ENCODE measurements at regions not wholly inside any gene's neighbourhood (a gene's known extent, or its start where the extent isn't known, plus 50 kb on each side); places are given as distances from the start of the nearest gene placed in this dataset.
"Not testable (repeated sequence)": the region's sequence is repeated elsewhere in the genome, so short reads cannot be mapped to it uniquely, and the experiment has no call there.

DNA sequence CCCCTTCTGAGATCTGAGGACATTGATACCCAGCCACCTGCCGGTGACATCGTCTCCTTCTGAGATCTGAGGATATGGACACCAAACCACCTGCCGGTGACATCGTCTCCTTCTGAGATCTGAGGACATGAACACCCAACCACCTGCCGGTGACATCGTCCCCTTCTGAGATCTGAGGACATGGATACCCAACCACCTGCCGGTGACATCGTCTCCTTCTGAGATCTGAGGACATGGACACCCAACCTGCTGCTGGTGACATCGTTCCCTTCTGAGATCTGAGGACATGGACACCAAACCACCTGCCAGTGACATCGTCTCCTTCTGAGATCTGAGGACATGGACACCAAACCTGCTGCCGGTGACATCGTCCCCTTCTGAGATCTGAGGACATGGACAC is 396.1 kb upstream of the TNRC6C start:
- DNase-seq, result not testable (repeated sequence)

DNA sequence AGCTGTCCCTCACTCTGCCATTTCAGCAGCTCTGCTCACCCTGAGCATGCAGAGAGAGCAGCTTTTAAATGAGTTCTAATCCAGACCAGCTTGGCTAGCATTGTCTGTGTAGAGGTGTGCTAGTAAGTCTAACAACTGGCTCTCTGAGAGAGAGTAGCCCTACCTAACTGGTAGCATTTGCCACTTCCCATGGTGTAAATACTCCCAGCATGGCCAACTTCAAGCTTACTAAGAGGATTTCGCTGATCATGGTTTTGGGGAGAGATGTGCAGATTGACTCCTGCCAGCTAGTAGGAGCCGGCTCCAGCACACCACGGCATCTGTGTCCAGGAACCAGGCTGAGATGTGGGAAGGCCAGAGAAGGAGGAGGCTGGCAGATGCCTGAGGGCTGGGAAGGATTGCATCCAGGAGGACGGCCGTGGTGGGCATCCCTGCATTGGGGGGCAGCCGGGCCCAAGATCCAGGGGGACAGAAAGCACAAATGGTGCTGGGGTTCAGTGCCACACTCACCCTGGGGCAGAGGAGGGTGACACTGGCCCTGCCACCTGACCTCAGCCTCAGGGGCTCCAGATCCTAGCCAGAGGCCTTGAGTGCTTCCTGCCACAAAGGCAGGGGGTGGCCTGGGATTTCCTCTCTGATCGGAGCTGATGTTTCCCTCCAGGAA is 394.9 kb upstream of the TNRC6C start:
- DNase-seq, result no peak

DNA sequence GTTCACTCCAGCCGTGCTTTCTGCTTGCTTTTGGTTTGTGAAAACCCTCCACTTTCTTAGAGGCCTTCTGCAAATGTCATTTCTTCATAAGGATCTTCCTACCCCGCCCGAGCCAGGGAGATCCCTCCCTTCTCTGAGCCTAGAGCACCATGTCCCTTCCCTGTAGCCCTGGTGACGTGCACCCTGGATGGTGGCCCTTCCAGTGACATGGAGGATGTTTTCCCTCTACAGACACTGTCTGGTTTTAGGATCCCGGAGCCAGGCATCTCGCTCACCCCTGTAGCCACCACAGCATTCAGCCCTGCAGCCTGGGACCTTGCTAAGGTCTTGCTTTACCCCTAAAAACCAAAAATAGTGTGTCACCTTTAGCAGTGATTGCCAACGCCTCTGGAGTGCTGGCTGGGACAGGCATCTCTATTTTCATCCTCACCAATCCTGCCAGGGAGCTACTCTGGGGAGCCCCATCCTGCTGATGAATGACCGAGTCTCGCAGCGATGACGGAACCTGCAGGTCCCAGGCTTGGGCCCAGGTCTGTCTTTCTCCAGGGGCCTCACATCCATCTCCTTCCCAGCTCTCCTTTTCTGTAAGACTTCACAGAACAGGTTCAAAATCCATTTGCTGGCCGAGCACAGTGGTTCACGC is 394.1 kb upstream of the TNRC6C start:
- no peak for DNase-seq

DNA sequence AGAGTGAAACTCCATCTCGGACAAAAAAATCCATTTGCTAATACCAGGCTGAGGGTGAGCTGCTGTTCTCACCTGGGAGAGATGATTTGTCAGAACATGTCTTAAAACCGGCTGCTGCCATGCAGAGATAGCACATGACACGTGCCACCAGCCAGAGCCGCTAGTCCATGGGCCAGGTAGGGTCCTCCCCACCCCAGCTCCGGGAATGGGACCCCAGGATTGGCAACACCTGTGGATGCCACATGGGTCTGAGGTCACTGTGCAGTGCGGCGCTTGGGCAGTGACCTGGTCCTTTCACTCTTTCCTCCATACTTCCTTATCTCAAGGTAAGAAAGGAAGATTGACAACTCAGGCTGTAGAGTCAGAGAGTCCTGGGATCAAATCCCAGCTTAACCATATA is 393.3 kb upstream of the TNRC6C start:
- DNase-seq, result no peak

DNA sequence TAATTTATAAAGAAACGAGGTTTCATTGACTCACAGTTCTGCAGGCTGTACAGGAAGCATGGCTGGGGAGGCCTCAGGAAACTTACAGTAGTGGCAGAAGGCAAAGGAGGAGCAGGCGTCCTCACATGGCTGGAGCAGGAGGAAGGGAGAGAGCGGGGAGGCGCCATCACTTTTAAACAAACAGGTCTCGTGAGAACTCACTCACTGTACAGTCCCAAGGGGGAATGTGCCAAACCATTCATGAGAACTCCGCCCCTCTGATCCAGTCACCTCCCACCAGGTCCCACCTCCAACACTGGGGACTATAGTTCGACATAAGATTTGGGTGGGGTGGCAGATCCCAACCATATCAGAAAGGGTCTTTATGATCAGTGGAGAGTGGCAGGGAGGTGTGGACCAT is 392.4 kb upstream of the TNRC6C start:
- DNase-seq, result no peak

DNA sequence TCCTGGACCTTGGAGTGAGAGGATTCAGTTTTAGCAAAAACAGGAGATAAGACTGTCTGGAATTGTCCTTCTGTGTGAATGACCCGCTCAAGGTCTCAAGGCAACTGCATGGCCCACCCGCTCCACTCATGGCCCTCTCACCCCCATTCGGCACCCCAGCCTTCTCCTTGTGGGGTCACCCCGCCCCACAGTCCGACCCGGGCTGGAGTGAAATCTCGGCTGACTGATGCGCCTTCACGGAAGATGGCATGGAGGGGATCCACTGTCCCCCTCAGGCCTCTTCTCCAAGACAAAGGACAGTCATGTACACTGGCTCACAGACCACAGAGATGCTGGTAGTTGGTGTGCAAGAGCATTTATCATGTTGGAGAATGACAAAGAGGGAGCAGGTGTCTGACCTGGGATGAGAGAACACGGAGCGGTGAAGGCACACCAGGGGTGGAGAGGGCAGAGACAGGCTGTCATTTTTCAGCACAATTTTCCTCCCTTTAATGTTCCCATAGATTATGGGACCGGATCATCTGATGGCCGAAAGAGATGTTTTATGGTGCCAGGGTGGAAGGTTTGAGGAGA is 391.9 kb upstream of the TNRC6C start:
- DNase-seq, result no peak

DNA sequence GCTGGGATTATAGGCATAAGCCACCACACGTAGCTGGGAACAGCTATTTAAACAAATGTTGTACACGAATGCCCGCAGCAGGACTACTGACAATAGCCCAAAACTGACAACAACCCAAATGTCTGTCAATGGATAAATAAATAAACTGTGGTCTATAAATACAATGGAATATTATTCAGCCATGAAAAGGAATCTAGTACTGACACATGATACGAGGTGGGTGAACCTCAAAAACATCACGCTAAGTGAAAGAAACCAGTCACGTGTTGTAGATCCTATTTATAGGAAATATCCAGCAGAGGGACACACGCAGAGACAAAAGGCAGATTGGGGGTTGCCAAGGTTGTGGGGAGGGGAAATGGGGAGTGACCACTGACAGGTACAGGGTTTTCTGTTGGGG is 390.0 kb upstream of the TNRC6C start:
- no peak for DNase-seq

DNA sequence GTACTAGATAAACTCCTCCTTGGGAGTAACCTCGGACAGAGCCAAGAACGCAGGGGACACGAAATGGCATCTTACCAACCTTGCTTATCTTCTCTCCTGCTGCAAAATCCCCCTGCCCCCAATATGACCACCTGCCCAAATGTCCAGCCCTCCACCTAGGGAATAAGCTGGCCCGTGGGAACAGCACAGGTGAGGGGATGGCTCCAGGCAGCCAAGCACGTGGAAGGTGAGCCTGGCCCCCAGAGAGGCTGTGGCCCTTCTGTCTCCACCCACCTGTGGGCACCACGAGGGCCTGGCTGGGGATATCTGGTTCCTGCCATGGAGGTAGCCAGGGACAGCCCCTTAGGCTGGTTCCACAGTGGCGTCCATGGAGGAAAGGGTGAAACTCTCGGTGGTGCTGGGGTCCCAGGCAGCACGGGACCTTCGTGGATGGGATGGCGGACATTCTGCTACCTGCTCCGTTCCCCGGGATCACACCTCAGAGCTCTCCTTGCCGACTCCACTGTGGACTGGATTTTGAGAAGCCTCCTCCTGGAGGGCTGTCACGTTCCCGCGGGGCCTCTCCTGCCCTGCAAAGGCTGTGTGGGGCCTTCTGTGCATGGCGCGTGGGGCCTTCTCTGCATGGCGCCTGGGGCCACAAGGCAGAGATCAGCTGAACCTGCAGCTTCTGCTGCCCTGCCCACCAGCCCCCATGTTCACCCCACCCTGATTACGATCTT is 388.5 kb upstream of the TNRC6C start:
- DNase-seq, result no peak

DNA sequence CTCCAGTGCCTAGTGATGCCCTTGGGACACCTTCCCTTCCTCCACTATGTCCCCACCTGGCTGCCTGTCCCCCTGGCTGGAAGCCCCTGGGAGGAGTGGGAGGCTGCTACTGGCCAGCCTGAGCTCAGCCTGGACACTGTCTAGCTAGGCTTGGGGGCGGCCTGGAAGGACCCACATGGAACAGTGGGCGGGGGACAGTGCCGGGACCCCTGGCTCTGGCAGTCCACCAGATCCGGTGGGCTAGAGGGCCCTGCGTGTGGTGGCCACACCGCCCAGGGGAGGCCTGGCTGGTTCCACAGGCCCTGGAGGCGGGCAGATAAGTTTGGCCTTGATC is 388.0 kb upstream of the TNRC6C start:
- DNase-seq, result no peak

DNA sequence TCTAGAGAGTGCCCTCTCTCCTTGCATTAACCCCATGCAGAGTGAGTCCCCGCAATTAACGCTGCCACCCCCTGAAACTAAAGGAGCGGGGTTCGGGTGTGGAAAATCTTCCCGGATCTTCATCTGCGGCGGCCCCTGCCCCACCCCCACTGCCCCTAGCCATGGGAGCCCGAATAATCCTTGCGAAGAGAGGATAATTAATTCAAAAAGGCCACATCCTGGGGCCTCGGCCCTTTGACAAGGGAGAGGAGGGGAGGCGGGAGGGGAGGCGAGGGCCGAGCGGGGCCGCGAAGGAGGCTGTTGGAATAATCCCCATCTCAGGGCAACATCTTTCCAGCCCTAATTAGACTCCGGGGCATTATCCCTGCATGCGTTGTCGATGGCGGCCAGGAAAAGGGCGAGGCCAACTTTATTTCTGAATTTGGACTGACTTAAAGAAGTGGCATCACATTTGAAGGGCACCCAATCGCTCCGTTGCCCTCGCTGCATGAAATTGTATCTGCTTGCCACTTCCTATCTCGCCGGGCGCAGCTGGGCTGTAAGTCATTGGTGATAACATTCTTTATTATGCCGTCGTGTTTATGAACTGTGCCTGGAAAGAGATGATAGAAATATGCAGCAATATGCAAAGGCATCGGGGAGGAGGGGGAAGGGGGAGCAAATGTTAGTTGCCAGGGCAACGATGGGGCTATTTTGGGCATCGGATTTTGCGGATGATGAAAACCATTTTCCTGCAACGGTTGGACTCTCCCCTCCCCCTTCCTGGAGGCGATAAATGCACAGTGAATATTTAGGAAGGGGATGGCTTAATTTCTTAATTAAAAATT is 387.1 kb upstream of the TNRC6C start:
- peak; percentile 32 for DNase-seq

DNA sequence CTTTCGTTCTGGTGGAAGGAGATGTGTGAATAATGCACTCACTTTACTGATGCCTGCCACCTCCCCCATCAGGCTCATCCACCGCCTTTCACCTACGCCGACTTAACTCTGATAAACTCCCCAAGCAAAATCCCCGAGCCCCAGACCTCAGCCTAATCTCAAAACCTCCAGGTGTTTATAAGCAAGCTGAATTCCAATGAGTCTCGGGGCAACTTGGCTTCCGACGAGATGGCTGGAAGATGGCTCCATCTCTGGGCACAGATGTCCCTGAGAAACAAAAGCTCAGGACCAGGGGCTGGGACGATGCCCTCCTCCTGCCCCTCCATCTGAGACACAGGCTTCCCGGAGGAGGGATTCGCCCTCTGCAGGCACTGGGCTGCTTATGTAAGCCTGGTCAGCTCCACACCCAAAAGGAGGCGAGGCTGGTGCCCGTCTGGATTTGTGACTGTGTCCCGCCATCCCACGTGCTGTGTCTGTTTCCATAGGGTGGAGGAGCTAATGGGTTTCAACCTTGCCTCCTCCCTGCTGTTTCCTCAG is 386.4 kb upstream of the TNRC6C start:
- no peak for DNase-seq

DNA sequence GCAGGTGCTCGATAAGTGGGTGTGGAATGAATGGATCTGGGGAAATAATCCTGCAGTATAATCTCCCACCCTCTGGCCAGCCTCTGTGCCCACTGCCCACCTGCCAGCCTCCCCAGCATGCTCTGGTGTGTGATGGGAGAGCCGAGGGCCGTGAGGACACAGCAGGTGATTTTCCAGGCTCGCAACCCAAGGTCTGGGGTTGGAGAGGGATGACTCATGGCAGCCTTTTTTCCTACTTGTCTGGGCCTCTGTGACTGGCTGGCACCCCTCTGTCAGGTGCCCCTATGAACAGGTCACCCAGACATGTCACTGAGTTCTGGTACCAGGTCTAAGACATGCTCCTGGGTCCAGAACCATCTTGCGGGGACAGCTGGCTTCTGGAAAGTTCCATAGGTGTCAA is 385.7 kb upstream of the TNRC6C start:
- no peak for DNase-seq

DNA sequence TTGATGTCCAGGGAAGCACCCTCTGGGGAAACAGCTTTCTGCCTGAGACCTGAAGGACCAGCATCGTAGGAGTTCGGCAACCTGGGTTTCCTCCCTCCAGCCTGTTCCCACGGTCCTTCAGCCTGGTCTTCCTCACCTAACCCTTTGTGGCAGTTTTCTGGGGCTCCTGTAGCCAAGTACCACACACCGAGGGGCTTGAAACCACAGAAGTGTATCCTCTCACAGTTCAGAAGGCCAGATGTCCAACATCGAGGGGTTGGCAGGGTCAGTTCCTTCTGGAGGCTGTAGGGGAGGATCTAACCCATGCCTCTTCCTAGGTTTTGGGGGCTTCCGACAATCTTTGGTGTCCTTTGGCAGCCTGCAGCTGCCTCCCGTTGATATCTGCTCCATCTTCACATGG is 381.0 kb upstream of the TNRC6C start:
- DNase-seq, result no peak

DNA sequence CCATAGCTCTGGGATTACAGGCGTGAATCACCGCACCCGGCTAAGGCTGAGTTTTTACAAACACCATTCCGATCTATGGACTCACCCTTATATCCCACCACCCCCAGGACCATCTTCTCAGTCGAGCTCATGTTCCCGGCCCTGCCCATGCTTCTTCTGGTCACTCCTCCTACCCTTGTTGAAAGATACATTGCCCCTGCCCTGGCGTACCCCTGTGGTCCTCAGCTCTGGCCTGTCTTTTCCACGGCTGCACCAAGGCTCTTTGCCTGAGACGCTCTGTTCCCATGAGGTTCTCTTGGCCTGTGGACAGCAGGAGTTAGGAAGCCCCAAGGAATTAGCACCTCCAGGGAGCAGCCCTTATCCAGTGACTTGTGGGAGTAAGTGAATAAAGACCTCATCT is 379.4 kb upstream of the TNRC6C start:
- DNase-seq, result no peak

DNA sequence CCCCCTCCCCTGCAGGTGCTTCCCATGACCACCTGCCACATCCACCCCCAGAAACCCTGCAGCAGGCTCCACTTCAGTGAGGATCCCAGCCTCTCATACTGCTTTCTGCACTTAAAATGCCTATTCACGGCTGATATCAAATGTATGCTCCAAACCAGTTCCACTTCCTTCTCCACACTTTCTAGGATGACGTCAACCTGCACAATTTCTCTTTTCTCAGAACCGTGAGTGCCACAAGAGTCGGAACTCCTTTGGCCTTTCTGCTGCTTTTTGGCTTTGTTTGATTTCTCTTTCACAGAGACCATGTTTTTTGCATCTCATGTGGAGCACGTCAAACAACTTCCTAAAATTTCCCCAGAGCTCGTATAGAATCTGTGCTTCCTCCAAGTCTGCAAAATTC is 378.8 kb upstream of the TNRC6C start:
- peak; percentile 38 for DNase-seq

DNA sequence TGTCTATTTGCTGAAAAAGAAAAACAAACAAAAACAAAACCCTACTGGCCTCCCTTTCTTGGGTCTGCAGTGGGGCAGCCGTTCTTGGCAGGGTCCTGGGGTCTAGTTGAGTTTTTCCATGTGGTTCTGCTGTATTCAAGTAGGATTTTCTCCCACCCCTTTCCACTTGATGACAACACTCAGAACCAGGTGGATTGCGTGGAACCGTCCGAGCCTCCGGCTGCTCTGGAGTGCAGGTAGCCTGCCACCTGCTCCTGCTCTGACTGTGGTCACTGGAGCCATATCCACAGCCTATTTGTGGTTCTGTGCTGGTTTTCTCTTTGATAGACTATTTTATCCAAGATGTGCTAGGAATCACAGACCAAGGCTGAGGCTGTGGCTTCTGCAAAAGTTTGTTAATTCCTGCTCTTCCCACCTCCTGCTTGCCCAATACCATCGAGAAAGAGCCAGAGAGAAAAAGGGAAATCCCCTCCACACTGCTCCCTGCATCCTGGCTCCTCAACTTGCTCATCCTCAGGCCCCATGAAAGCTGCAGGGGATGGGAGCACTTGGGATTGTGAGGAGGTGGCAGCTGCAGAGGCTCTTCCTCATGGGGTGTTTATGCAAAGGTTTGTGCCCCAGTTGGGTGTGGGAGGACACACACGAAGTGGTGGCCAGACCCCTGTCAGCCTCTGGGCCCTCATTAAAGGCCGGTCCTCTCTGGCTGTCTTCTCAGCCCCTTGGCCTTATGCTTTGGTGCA is 377.8 kb upstream of the TNRC6C start:
- no peak for DNase-seq

DNA sequence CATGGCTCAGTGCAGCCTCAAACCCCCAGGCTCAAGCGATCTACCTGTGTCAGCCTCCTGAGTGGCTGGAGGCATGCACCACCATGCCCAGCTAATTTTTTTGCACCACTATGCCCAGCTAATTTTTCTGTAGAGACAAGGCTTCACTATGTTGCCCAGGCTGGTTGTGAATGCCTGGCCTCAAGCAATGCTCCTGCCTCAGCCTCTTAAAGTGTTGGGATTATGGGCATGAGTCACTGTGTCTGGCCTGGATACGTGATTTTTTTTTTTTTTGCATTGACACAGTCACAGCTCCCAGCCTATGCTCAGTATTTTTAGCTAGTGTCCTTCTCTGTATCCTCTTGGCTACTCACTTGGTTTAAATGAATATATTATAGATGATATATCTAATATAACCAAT is 377.0 kb upstream of the TNRC6C start:
- DNase-seq, result no peak

DNA sequence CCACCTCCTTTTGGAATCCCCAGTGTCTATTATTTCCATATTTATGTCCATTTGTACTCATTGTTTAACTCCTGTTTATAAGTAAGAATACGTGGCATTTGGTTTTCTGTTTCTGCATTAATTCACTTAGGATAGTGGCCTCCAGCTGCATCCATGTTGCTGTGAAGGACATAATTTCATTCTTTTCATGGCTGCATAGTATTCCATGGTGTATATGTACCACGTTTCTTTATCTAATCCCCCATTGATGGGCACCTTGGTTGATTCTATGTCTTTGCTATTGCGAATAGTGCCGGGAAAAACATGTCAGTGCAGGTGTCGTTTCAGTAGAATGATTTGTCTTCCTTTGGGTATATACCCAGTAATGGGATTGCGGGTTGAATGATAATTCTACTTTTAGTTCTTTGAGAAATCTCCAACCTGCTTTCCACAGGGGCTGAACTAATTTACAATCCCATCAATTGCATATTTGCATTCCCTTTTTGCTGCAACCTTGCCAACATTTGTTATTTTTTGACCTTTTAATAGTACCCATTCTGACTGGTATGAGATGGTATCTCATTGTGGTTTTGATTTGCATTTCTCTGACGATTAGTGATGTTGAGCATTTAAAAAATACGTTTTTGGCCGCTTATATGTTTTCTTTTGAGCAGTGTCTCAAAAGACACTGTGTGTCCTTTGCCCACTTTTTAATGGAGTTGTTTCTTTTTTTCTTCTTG is 373.2 kb upstream of the TNRC6C start:
- no peak for DNase-seq

DNA sequence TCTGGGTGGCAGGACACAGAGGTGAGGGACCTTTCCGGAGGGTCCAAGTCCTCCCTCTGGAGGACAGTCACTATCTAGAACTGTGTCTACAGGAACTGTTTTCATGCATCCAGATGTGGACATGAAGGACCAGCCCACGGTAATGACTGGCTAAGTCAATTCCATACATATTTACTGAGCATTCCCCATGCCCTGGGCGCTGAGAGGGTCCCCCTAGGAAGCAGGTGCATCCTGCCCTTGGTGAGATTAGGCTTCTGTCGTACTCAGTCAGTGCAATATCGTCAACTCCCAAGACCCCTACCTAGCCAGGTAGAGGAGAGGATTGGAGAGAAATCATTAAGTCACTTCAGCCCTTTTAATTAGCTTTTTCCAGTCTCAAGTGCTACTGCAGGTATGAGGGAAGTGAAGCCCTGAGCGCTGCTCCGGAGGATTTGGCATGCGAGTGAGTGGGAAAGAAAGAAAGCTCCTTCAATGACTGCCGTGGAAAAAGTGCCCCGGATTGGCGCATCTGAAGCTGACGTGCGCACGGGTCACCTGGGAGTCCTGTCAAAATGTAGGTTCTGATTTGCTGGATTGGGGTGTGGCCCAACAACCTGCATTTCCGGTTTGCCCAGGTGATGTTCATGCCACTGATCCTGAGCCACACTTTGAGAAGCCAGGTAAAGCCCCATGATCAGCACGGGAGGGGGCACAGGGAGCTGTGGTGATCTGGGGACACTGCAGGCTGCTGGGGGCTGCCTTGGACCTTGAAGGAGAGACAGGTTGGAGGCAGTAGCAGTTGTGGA is 367.4 kb upstream of the TNRC6C start:
- no peak for DNase-seq

DNA sequence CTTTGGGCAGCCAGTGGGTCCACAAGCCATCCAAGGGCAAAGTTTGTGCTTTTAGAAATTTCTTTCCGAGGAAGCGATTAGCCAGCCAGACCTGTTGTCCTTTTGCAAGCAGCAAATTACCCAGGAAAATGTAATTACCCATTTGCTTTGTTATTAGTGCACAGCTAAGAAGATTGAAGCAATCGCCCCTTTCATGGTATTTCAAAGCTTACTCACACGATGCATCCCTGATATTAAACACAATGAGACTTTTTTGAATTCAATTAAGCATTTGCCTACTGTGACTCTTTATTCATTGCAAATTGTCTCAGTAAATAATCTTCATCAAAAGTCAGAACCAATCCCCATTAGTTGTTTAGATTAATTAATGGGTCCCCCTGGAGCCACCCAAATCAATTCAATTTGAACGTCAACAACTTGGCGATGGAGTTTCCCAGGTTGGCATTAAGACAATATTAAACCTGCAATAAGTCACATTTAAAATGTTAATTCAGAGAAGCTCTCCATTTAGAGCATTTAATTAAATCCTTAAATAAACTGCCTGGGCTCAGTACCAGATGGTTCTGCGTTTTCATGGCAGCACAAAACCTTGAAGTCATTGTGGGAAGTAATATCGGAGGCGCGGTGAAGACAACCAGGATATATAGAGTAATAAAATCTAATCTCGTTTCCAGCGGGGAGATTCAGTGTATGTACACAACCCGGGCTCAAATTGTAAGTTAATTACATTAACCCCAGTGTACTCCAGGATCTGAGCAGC is 366.2 kb upstream of the TNRC6C start:
- DNase-seq, result no peak
